M059J (cell line): ENCODE measurements at regions not wholly inside any gene's neighbourhood (a gene's known extent, or its start where the extent isn't known, plus 50 kb on each side); places are given as distances from the start of the nearest gene placed in this dataset.
"Not testable (repeated sequence)": the region's sequence is repeated elsewhere in the genome, so short reads cannot be mapped to it uniquely, and the experiment has no call there.

ENCODE experiments used
- DNase-seq: peaks from one replicate; pipeline ENCODE4 v3.0.0-alpha.2; 2012; ENCODE audit warnings: low read depth

- no peak for DNase-seq
Measured at GRCh38 chr20:47865451-47865850, 80.2 kb upstream of the SULF2 start.

DNA sequence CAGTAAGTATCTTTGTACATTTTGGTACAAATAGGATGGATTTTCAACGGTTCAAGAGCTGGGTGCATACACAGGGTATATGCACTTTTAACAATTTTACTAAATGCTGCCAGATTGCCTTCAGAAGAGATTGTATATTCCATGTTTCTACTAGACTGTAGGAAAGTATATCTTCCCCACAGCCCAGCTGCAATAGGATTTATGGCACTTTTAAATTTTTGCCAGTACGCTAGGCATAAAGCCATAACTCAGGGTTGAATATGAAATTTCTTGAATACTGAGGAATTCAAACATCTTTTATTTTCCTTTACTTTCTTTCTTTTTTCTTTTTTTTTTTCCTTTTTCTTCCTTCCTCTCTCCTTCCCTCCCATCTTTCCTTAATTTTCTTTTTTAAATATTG is 78.7 kb upstream of the SULF2 start:
- DNase-seq: no peak

DNA sequence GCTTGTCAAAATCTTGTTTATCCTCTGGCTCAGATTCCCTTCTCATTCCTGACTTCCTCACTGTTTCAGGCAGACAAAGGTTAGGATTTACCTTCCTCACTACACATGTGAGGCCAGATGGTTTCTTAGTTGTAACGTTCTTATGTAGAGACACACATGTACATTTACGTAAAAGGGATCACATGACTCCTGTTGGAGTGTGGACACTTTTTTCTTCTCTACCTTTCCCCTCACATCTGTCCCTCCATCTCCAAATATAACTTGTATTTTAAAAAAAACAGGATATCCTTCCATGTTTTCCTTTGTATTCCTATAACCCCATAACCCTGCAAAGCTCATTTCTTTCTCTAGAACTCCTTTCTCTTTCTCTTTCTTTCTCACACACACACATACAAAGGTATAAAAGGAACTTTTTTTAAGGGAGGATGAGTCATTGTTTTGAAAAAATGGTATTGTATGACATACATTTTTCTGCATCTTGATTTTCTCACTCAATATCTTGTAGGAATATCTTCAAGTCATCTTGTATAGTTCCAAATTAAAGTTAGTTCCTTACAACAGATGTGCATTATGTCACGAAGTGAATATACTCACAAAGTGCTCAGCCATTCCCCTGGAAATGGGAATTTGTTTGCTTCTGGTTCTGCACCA is 78.2 kb upstream of the SULF2 start:
- DNase-seq: peak; percentile 22

DNA sequence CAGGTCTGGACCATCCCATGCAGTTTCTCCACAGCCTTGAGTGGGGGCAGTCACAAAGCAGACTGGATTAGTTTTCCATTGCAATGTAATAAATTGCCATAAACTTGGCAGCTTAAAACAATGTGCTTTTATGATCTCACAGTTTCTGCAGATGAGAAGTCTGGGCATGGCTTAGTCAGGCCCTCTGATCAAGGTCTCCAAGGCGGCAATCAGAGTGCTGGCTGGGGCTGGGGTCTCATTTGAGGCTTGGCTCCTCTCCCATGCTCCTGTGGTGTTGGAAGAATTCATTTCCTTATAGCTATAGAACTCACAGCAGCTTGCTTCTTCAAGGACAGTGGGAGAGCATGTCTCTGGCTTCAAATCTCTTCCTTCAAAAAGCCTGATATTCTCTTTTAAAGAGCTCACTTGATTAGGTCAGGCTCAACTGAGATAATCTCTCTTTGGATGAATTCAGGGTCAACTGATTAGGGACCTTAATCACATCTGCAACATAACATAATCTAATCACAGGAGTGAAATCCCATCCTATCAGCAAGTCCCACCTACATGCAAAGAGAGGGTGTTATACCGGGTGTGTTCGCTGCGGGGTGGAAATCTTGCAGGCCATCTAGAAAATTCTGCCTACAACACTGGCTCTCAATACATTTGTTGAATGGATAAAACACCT is 77.4 kb upstream of the SULF2 start:
- no peak for DNase-seq

DNA sequence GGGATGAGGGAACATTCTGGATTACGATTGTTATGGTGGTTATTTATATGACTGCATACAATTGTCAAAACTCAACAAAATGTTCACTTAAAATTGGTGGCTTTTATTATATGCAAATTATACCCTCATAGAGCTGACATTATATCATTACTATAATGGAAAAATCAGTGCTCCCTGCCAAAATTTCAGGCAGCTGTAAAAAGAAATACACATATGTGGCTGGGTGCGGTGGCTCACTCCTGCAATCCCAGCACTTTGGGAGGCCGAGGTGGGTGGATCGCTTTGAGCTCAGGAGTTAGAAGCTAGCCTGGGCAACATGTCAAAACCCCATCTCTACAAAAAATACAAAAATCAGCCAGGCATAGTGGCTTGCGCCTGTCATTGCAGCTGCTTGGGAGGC is 75.8 kb upstream of the SULF2 start:
- no peak for DNase-seq

DNA sequence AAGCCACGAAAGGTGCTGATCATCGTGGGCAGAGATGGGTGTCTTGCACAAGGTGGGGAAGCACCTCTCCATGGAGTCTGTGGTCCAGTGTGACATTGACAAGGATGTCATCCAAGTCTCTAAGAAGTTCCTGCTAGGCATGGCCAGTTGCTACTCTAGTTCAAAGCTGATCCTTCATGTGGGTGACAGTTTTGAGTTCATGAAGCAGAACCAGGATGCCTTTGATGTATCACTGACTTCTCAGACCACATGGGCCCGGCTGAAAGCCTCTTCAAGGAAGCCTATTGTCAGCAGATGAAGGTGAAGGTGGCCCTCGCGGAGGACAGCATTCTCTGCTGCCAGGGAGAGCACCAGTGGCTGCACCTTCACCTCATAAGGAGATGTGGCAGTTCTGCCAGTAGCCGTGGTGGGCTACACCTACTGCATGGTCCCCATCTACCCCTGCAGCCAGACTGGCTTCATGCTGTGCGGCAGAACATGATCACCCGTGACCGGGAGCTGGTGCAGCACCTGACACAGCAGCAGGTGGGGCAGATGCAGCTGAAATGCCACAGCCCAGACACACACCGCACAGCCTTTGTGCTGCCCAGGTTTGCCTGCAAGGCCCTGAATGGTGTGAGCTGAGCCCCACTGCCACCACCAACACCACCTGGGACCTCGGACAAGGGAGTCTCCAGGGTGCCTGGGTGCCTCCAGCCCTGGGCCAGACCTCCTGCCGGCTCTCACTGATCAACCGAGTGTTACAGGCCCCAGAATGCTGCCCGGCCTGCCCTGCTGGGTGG is 75.0 kb upstream of the SULF2 start:
- no peak for DNase-seq

DNA sequence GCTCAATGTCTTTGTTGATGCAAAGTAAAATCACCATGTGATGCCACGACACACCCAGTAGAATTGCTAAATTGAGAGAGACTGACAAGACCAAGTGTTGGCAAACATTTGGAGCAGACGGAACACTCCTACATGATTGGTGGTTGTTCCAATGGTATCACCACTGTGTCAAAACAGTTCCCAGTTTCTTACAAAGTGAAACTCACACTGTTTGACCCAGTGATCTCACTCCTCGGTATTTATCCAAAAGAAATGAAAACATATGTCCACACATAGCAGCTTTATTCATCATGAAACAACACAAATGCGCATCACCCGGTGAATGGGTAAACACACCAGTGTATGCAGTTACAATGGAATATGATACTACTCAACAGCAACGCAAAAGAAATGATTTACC is 74.0 kb upstream of the SULF2 start:
- no peak for DNase-seq

GRCh38 chr20:47857569-47858464 is 72.5 kb upstream of the SULF2 start:
- DNase-seq: peak; percentile 90

DNA sequence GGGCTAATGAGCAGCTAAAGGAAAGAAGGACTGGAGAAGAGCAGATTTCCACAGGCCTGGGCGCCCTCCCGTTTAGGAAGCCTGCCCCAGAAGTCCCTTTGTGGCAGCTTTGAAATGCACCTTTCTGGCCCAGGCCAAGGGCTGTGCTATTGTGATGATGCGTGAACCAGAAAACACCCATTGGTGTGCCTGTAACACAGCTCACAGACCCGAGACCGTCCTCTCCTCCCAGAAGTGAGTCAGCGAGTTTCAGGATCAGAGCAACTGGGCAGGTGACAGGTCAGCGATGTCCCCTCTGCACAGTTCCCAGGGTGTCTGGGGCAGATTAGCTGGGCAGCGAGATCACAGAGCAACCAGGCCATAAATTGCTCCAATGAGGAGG is 71.9 kb upstream of the SULF2 start:
- peak; percentile 80 for DNase-seq

- no peak for DNase-seq
Measured at GRCh38 chr20:47855799-47856198, 70.5 kb upstream of the SULF2 start.

GRCh38 chr20:47854687-47855212 is 69.5 kb upstream of the SULF2 start:
- peak; percentile 74 for DNase-seq

GRCh38 chr20:47851774-47852173 is 66.5 kb upstream of the SULF2 start:
- DNase-seq: no peak

DNA sequence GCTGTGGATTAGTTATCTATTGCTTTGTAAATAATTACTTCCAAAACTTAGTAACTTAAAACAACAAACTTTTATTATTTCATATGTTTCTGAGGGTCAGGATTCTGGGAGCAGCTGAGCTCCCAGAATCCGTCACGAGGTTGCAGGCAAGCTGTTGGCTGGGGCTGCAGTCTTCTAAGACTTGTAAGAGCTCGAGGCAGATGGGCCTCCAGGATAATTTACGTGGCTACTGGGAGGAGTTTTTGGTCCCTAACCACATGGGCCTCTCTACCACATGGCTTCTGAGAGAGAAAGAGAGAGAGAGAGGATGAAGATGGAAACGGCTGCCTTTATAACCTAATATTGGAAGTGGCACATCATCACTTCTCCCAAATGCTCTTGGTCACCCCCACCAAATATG is 64.9 kb upstream of the SULF2 start:
- DNase-seq: no peak

- DNase-seq: no peak
Measured at GRCh38 chr20:47849596-47849995, 64.3 kb upstream of the SULF2 start.

GRCh38 chr20:47849006-47849405 is 63.7 kb upstream of the SULF2 start:
- no peak for DNase-seq

DNA sequence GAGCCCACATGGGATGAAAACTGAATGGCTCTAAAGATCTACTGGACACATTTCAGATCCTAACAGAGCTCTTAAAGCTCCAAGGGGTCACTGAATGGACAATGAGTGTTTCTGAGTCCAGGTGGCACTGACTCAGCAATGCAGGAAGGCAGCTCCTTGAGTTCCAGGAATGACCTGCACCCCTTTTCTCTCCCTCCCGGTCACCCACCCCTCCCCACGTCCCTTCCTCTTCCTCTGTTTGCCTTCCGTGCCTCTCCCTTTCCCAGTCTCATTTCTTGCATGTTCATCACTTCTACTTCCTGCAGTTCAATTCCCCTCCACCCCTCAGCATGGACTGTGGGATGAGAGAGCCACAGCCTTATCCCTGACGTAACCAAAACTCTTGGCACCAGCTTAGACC is 63.3 kb upstream of the SULF2 start:
- peak; percentile 61 for DNase-seq

GRCh38 chr20:47847884-47848485 is 62.7 kb upstream of the SULF2 start:
- peak; percentile 39 for DNase-seq

DNA sequence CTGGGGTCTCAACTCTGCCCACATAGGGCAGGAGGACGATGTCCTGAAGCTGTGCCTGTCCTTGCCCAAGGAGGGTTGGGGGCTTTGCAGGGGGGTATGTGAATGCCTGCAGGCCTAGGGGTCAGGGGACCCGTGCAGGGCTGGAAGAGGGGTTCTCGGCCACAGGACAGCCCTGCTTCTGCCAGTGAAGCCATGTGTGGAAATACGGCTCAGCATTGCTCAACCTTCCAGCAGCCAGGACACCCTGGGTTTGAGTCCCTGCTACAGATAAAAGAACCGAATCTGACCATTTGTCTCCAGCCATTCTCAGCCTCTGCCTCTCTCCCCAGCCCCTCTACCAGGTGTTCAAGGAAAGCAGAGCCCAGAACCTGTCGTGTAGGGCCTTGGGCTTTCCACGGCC is 61.9 kb upstream of the SULF2 start:
- DNase-seq: not testable (repeated sequence)

DNA sequence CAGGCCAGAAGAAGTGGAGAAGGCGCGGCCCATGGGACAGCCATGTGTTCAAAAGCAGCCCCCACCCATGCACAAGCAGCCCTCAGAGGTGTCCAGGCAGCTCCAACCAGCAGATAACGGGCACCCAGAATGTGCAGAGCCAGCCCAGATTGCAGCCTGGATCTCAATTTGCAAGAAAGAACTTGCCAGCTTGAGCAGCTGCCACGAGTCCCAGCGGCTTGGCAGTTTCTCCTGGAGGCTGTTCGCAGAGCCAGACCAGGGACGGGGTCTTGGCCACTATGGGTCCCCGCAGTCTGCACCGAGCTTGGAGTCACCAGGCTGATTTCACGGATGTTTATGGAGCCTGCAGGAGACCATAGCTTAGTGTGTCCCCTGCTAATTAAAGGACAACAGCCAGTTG is 61.4 kb upstream of the SULF2 start:
- not testable (repeated sequence) for DNase-seq

DNA sequence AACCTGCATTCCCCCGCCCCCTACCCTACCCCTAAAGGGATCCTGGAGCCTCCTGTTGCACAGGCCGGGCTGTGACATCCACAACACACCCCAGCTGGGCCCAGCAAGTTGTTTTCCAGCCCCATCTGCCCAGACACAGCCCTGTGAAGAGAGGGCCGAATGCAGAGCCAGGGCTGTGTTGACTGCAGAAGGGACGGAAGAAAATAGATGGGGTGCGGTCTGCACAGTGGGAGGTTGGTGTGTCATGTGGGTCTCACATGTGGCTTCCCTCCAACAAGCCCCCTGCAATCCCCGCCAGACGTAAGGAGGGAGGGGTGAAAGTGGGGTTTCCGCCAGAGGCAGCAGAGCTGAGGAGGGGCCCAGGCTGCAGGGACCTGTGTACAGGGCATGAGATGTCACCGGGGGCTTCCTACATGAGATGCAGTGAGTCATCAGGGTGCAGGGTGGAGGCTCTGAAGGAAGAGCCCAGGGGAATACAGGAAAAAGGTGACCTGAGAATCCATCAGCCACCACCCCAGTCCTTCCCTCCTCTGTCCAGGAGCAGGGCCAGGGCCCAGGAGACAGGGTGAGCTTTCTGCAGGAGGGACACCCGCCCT is 60.2 kb upstream of the SULF2 start:
- DNase-seq: not testable (repeated sequence)

- peak; percentile 27 for DNase-seq
Measured at GRCh38 chr20:47844568-47844906, 59.3 kb upstream of the SULF2 start.
